GM12865 (cell line): ENCODE measurements at regions not wholly inside any gene's neighbourhood (a gene's known extent, or its start where the extent isn't known, plus 50 kb on each side); places are given as distances from the start of the nearest gene placed in this dataset.

ENCODE experiments used
- DNase-seq: peaks from one replicate; pipeline ENCODE4 v3.0.0; 2010; ENCODE audit warnings: low read depth
- H3K4me3 ChIP-seq: 2 replicates; pipeline ENCODE4 v1.5.1; 2011; ENCODE audit warnings: mild to moderate bottlenecking, low read depth, low read length, control low read depth
- CTCF ChIP-seq: IDR thresholded peaks from 2 replicates; pipeline ENCODE4 v1.5.1; 2011; ENCODE audit warnings: low read length, control low read depth, low read depth, inconsistent platforms; ENCODE audit not compliant: insufficient read depth; ENCODE audit errors: missing control alignments

- no peak for DNase-seq
- TF ChIP-seq CTCF: no peak
- H3K4me3 ChIP-seq: no peak overlapping the region
Observed at GRCh38 chr3:106182950-106183511, 314.2 kb upstream of the CBLB start.

- peak; percentile 81 for DNase-seq
- H3K4me3 ChIP-seq: peak overlapping the region; percentile 20; the same call in 1 of the 2 replicates
- TF ChIP-seq CTCF: no peak
Observed at GRCh38 chr3:106183762-106184391, 315.1 kb upstream of the CBLB start.

GRCh38 chr3:106184540-106185457, 316.0 kb upstream of the CBLB start:
- TF ChIP-seq CTCF: no peak
- H3K4me3 ChIP-seq: peak overlapping the region; percentile 20; the same call in 1 of the 2 replicates
- peak; percentile 87 for DNase-seq

- TF ChIP-seq CTCF: no peak
- H3K4me3 ChIP-seq: no peak overlapping the region
- DNase-seq: peak; percentile 14
Observed at GRCh38 chr3:106185949-106186348, 317.1 kb upstream of the CBLB start.

- TF ChIP-seq CTCF: no peak
- DNase-seq: no peak
- H3K4me3 ChIP-seq: no peak overlapping the region
Observed at GRCh38 chr3:106190296-106190695, 321.5 kb upstream of the CBLB start.

GRCh38 chr3:106191211-106191610, 322.4 kb upstream of the CBLB start:
- TF ChIP-seq CTCF: no peak
- DNase-seq: no peak
- no peak overlapping the region for H3K4me3 ChIP-seq
